Activated naive CD8-positive, alpha-beta T cell (primary cell): ENCODE measurements at regions not wholly inside any gene's neighbourhood (a gene's known extent, or its start where the extent isn't known, plus 50 kb on each side); places are given as distances from the start of the nearest gene placed in this dataset.

ENCODE experiments used
- H3K27ac Mint-ChIP-seq: one replicate; pipeline ENCODE4 v1.8.0; 2021; ENCODE audit warnings: mixed read lengths
- H3K27me3 Mint-ChIP-seq: one replicate; pipeline ENCODE4 v1.8.0; 2021; ENCODE audit warnings: mixed read lengths
- H3K36me3 Mint-ChIP-seq: one replicate; pipeline ENCODE4 v1.8.0; 2021; ENCODE audit warnings: mixed read lengths
- H3K4me1 Mint-ChIP-seq: one replicate; pipeline ENCODE4 v1.8.0; 2021; ENCODE audit warnings: low read depth, mixed read lengths
- H3K4me3 Mint-ChIP-seq: one replicate; pipeline ENCODE4 v1.8.0; 2021; ENCODE audit warnings: mild to moderate bottlenecking, mixed read lengths
- H3K9me3 Mint-ChIP-seq: one replicate; pipeline ENCODE4 v1.8.0; 2021; ENCODE audit warnings: low read depth, mixed read lengths

- Mint-ChIP-seq H3K9me3 (no peaks in the 10 kb centered on the region), H3K36me3 (no peaks in the 10 kb centered on the region), H3K4me3 (no peak overlapping the region), H3K27ac (no peak overlapping the region), H3K27me3 (peaks cover 6% of the 10 kb centered on the region), H3K4me1 (no peaks in the 10 kb centered on the region)
These were observed 360.3 kb upstream of the NECTIN3 start for GRCh38 chr3:110711130-110711832.

DNA sequence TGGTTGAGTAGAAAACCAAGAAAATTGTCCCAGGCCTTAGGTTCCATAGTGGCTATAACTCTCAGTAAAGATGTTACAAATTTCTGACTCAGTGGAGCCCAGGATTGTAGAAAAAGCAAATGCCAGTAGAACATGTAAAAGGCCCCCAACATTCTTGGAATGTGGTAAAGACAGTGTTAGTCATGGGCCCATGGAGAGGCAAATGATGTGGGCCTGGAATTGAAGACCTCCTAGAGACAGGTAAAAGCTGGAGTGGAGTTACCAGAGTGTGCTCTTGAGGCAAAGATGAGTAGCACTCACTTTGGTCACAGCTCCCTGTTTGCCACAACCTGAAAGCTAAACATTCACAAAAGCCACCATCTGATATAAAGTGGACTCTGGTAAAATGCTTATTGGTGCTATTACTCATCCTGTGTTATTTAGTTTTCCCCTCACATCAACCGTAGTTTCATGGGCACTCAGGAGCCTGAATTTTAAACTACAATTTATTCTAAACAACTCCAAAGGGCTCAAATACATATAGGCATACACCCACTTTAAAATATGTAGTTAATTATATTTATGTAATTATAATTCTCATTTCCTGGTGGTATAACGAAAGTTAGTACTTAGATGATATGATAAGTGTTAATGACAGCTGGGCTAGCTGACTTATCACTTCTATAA is 359.6 kb upstream of the NECTIN3 start:
- Mint-ChIP-seq H3K4me1 (no peaks in the 10 kb centered on the region), H3K27ac (no peak overlapping the region), H3K9me3 (no peaks in the 10 kb centered on the region), H3K36me3 (no peaks in the 10 kb centered on the region), H3K4me3 (no peak overlapping the region), H3K27me3 (peaks cover 6% of the 10 kb centered on the region)

DNA sequence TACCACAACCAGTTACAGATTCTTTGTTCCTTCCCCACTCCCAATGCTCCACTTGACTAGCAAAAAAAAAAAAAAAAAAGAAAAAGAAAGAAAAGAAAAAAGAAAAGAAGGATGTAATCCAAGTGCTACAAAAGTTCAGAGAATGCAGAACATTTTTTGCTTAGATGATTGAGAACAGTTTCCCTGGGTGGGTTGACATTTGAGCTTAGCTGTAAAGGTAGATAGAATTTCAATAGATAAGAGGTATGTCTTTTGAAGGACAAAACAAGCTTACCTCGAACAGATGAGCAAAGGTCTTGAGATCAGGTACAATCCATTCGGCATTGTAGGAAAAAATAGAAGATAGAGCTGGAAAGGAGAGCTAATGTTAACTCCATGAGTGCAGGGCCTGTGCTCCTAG is 344.6 kb upstream of the NECTIN3 start:
- no peaks in the 10 kb centered on the region for H3K9me3 Mint-ChIP-seq
- no peak overlapping the region for H3K4me3 Mint-ChIP-seq
- no peaks in the 10 kb centered on the region for H3K36me3 Mint-ChIP-seq
- no peaks in the 10 kb centered on the region for H3K4me1 Mint-ChIP-seq
- peaks cover 6% of the 10 kb centered on the region for H3K27me3 Mint-ChIP-seq
- H3K27ac Mint-ChIP-seq: no peak overlapping the region

- H3K27me3 Mint-ChIP-seq: peaks cover 6% of the 10 kb centered on the region
- H3K9me3 Mint-ChIP-seq: no peaks in the 10 kb centered on the region
- no peak overlapping the region for H3K27ac Mint-ChIP-seq
- no peak overlapping the region for H3K4me3 Mint-ChIP-seq
- H3K4me1 Mint-ChIP-seq: no peaks in the 10 kb centered on the region
- no peaks in the 10 kb centered on the region for H3K36me3 Mint-ChIP-seq
These were observed 340.5 kb upstream of the NECTIN3 start for GRCh38 chr3:110731148-110731547.

- H3K9me3 Mint-ChIP-seq: no peaks in the 10 kb centered on the region
- peaks cover 6% of the 10 kb centered on the region for H3K27me3 Mint-ChIP-seq
- no peak overlapping the region for H3K27ac Mint-ChIP-seq
- no peaks in the 10 kb centered on the region for H3K36me3 Mint-ChIP-seq
- no peak overlapping the region for H3K4me3 Mint-ChIP-seq
- no peaks in the 10 kb centered on the region for H3K4me1 Mint-ChIP-seq
These were observed 339.2 kb upstream of the NECTIN3 start for GRCh38 chr3:110732420-110732819.

- Mint-ChIP-seq H3K9me3 (no peaks in the 10 kb centered on the region), H3K4me1 (no peaks in the 10 kb centered on the region), H3K4me3 (no peak overlapping the region), H3K27me3 (peaks cover 6% of the 10 kb centered on the region), H3K27ac (no peak overlapping the region), H3K36me3 (no peaks in the 10 kb centered on the region)
These were observed 338.6 kb upstream of the NECTIN3 start for GRCh38 chr3:110733045-110733444.

DNA sequence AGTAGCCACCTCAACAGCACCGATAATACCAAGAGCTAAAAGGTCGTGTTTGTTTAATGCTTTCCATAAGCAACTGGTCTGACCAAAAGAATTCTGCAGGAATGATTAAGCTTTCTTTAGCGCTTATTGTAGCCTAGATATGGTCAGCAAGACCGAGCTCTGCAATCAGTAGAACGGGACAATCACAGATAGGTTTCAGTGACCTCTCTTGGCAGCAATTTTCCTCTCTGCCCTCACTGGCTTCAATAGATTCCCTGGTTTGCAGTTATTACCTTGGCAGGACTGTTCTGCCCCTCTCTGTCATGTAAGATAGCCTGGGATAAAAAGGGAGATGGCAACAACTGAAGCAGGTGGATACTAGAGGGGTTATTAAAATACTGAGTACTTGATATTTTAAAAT is 337.1 kb upstream of the NECTIN3 start:
- Mint-ChIP-seq H3K4me1 (no peaks in the 10 kb centered on the region), H3K9me3 (no peaks in the 10 kb centered on the region), H3K27me3 (peaks cover 4% of the 10 kb centered on the region), H3K36me3 (no peaks in the 10 kb centered on the region), H3K4me3 (no peak overlapping the region), H3K27ac (no peak overlapping the region)

DNA sequence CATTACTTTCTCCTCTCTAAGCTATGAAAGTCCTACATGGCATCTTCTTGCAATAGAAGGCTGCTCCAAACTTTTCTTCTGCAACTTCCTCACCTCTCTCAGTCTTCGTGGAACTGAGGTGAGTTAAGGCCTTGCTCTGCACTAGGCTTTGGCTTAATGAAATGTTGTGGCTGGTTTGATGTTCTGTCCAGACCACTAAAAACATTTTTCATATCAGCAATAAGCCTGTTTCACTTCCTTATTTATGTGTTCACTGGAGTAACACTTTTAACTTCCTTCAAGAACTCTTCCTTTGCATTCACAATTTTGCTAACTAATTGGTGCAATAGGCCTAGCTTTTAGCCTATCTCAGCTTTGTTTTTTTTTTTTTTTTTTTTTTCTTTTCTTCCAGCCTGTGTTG is 335.3 kb upstream of the NECTIN3 start:
- Mint-ChIP-seq H3K27ac (no peak overlapping the region), H3K4me1 (no peaks in the 10 kb centered on the region), H3K27me3 (no peaks in the 10 kb centered on the region), H3K9me3 (no peaks in the 10 kb centered on the region), H3K4me3 (no peak overlapping the region), H3K36me3 (no peaks in the 10 kb centered on the region)

GRCh38 chr3:110738531-110738930 is 333.1 kb upstream of the NECTIN3 start:
- Mint-ChIP-seq H3K36me3 (no peaks in the 10 kb centered on the region), H3K27ac (no peak overlapping the region), H3K4me1 (no peaks in the 10 kb centered on the region), H3K9me3 (no peaks in the 10 kb centered on the region), H3K4me3 (no peak overlapping the region), H3K27me3 (no peaks in the 10 kb centered on the region)

GRCh38 chr3:110741891-110742290 is 329.7 kb upstream of the NECTIN3 start:
- Mint-ChIP-seq H3K27me3 (no peaks in the 10 kb centered on the region), H3K36me3 (no peaks in the 10 kb centered on the region), H3K4me1 (no peaks in the 10 kb centered on the region), H3K9me3 (no peaks in the 10 kb centered on the region), H3K27ac (no peak overlapping the region), H3K4me3 (no peak overlapping the region)

GRCh38 chr3:110743202-110743601 is 328.4 kb upstream of the NECTIN3 start:
- peaks cover 1% of the 10 kb centered on the region for H3K27me3 Mint-ChIP-seq
- H3K4me3 Mint-ChIP-seq: no peak overlapping the region
- no peaks in the 10 kb centered on the region for H3K4me1 Mint-ChIP-seq
- no peaks in the 10 kb centered on the region for H3K36me3 Mint-ChIP-seq
- H3K27ac Mint-ChIP-seq: no peak overlapping the region
- H3K9me3 Mint-ChIP-seq: no peaks in the 10 kb centered on the region

DNA sequence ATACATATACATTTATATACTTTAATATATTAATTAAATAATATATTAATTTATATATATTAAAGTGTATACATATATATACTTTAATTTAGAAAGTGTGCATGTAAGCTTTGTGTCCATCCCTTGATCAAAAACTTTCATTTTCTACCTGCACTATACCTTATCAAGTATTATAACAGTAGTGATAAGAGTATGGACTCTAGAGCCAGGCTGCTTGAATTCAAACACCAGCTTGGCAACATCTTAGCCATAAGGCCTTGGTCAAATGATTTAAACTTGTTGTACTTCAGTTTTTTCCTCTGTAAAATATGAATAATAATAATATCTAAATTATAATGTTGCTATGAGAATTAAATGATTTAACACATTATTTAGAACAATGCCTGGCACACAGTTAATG is 327.6 kb upstream of the NECTIN3 start:
- peaks cover 1% of the 10 kb centered on the region for H3K27me3 Mint-ChIP-seq

DNA sequence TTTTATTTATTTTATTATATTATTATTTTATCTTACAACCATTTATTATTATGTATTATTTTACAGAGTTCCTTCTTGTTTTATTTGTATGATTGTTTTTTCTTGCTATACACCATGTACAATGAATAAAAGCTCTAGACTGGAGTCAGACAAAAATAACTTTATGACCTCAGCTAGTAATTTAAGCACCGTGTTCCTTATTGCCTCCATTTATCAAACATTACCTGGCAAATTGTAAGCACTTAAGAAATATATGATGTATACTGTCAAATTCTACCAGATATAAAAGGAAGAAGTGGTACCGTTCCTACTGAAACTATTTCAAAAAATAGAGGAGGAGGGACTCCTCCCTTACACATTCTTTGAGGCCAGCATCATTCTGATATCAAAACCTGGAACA is 326.9 kb upstream of the NECTIN3 start:
- H3K36me3 Mint-ChIP-seq: no peaks in the 10 kb centered on the region
- H3K4me1 Mint-ChIP-seq: no peaks in the 10 kb centered on the region

More for the DNA sequence above, 327.6 kb upstream of the NECTIN3 start:
- H3K36me3 Mint-ChIP-seq: no peaks in the 10 kb centered on the region
- H3K4me3 Mint-ChIP-seq: no peak overlapping the region
- H3K27ac Mint-ChIP-seq: no peak overlapping the region
- H3K4me1 Mint-ChIP-seq: no peaks in the 10 kb centered on the region
- H3K9me3 Mint-ChIP-seq: no peaks in the 10 kb centered on the region

DNA sequence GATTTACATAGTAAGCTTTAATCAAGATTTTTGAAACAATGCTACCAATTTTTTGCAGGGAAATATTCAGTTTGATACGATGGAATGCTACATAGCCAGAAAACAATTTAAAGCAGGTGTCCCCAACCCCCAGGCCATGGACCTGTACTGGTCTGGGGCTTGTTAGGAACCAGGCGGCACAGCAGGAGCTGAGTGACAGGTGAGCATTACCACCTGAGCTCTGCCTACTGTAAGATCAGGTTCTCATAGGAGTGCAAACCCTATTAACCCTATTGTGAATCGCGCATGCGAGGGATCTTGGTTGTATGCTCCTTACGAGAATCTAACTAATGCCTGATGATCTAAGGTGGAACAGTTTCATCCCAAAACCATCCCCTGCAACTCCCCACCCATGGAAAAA is 322.6 kb upstream of the NECTIN3 start:
- Mint-ChIP-seq H3K27ac (no peak overlapping the region), H3K4me3 (no peak overlapping the region)

More for the DNA sequence above, 326.9 kb upstream of the NECTIN3 start:
- H3K4me3 Mint-ChIP-seq: no peak overlapping the region
- H3K27me3 Mint-ChIP-seq: peaks cover 1% of the 10 kb centered on the region
- no peak overlapping the region for H3K27ac Mint-ChIP-seq
- H3K9me3 Mint-ChIP-seq: no peaks in the 10 kb centered on the region

GRCh38 chr3:110750201-110750600 is 321.4 kb upstream of the NECTIN3 start:
- H3K4me1 Mint-ChIP-seq: no peaks in the 10 kb centered on the region
- H3K4me3 Mint-ChIP-seq: no peak overlapping the region
- no peaks in the 10 kb centered on the region for H3K9me3 Mint-ChIP-seq
- H3K36me3 Mint-ChIP-seq: no peaks in the 10 kb centered on the region
- H3K27me3 Mint-ChIP-seq: peaks cover 1% of the 10 kb centered on the region
- no peak overlapping the region for H3K27ac Mint-ChIP-seq

More for the DNA sequence above, 322.6 kb upstream of the NECTIN3 start:
- Mint-ChIP-seq H3K4me1 (no peaks in the 10 kb centered on the region), H3K36me3 (no peaks in the 10 kb centered on the region), H3K9me3 (no peaks in the 10 kb centered on the region), H3K27me3 (peaks cover 1% of the 10 kb centered on the region)

DNA sequence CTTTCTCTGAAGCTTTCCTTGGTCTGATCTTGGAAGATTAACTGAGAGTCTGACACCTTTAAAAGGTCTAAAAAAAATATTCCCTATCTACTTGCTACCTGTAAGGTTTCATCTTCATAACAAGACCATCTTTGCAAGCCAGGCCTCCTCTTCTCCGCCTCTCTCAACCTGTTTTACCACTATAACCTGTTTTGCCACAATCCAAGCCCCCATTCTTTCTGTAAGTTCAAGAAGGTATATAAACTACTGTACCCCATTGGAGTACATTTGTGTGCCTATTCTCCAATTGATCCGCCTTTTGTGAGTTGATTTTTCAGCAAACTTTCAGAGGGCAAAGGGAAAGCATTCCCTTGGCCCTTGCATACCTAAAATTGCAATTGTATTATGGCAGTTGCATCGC is 319.3 kb upstream of the NECTIN3 start:
- no peak overlapping the region for H3K27ac Mint-ChIP-seq
- H3K4me3 Mint-ChIP-seq: no peak overlapping the region

More for the DNA sequence above, 319.3 kb upstream of the NECTIN3 start:
- H3K27me3 Mint-ChIP-seq: peaks cover 1% of the 10 kb centered on the region
- H3K4me1 Mint-ChIP-seq: no peaks in the 10 kb centered on the region
- H3K9me3 Mint-ChIP-seq: no peaks in the 10 kb centered on the region
- H3K36me3 Mint-ChIP-seq: no peaks in the 10 kb centered on the region
